Activated CD8-positive, alpha-beta T cell treated with anti-CD3 and anti-CD28 coated beads for 36 hours (primary cell): ENCODE measurements at regions not wholly inside any gene's neighbourhood (a gene's known extent, or its start where the extent isn't known, plus 50 kb on each side); places are given as distances from the start of the nearest gene placed in this dataset.

Experiments
- ATAC-seq: fragments of 200-7000 bp; cut with Tn5 transposase; one replicate; pipeline ENCODE4 v1.10.0; 2021; ENCODE audit warnings: mild to moderate bottlenecking, moderate library complexity
- CTCF ChIA-PET: fragments of 350-600 bp; sonication (Branson Sonifier 250); formaldehyde crosslinking; loops from one replicate; lab custom pipeline; 2021; ENCODE audit warnings: antibody characterized with exemption; lab: Charles Lee
- POLR2A ChIA-PET: fragments of 350-600 bp; sonication (Branson Sonifier 250); formaldehyde crosslinking; loops from one replicate; lab custom pipeline; 2021; ENCODE audit warnings: antibody characterized with exemption; lab: Charles Lee
- DNase-seq: peaks from one replicate; pipeline ENCODE4 v3.0.0-alpha.2; 2020
- H3K27ac Mint-ChIP-seq: one replicate; pipeline ENCODE4 v1.8.0; 2021; ENCODE audit warnings: mild to moderate bottlenecking, mixed read lengths
- H3K27me3 Mint-ChIP-seq: one replicate; pipeline ENCODE4 v1.8.0; 2021; ENCODE audit warnings: mixed read lengths
- H3K36me3 Mint-ChIP-seq: one replicate; pipeline ENCODE4 v1.8.0; 2021; ENCODE audit warnings: low read depth, mixed read lengths
- H3K4me1 Mint-ChIP-seq: one replicate; pipeline ENCODE4 v1.8.0; 2021; ENCODE audit warnings: low read depth, mixed read lengths
- H3K4me3 Mint-ChIP-seq: one replicate; pipeline ENCODE4 v1.8.0; 2021; ENCODE audit warnings: mild to moderate bottlenecking, moderate library complexity, mixed read lengths
- H3K9me3 Mint-ChIP-seq: one replicate; pipeline ENCODE4 v1.8.0; 2021; ENCODE audit warnings: mixed read lengths
- CTCF ChIP-seq: fragments of 200-600 bp; IDR thresholded peaks from one replicate; pipeline ENCODE4 v1.8.0; 2022; ENCODE audit warnings: antibody characterized with exemption, mild to moderate bottlenecking
- intact Hi-C: fragments of 100-400 bp; cut with micrococcal nuclease; formaldehyde crosslinking; loops from one replicate; pipeline ENCODE4 v1.10.0; 2022

GRCh38 chr2:146147448-146148012 lies 1627.6 kb upstream of the ZEB2 start:
- DNase-seq (no peak), ATAC-seq (no peak)
- H3K27ac Mint-ChIP-seq: no peak overlapping the region
- TF ChIP-seq CTCF: no peak
- intact Hi-C loops: no loop called here
- peaks cover 1% of the 10 kb centered on the region for H3K9me3 Mint-ChIP-seq
- H3K36me3 Mint-ChIP-seq: no peaks in the 10 kb centered on the region
- no peaks in the 10 kb centered on the region for H3K4me1 Mint-ChIP-seq
- H3K27me3 Mint-ChIP-seq: no peaks in the 10 kb centered on the region
- ChIA-PET CTCF (no interaction called here), POLR2A (no interaction called here)
- no peak overlapping the region for H3K4me3 Mint-ChIP-seq

DNA sequence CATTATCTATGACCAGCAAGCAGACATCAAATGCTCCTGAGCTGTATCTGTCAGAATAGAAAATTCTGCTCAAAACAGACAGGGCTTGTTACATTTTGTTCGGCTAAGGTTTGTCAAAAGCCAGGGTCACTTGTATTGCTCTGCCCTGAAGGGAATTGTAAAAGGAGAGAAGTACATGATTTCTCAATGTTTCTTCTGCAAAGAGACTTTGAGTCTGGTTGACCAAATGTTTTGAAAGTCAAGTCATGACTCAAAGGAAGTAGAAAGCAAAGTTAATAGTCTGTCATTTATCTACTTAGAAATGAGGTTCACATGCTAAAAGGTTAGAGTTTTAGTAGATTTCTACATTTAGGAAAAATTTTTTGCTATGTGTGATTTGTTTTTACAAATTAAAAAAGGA lies 1624.1 kb upstream of the ZEB2 start:
- ATAC-seq: no peak
- H3K9me3 Mint-ChIP-seq: peaks cover 1% of the 10 kb centered on the region
- DNase-seq: no peak
- no peak for TF ChIP-seq CTCF
- no peak overlapping the region for H3K27ac Mint-ChIP-seq
- H3K4me3 Mint-ChIP-seq: no peak overlapping the region
- intact Hi-C loops: no loop called here
- ChIA-PET CTCF (no interaction called here), POLR2A (no interaction called here)
- H3K36me3 Mint-ChIP-seq: no peaks in the 10 kb centered on the region
- H3K4me1 Mint-ChIP-seq: no peaks in the 10 kb centered on the region
- H3K27me3 Mint-ChIP-seq: no peaks in the 10 kb centered on the region

DNA sequence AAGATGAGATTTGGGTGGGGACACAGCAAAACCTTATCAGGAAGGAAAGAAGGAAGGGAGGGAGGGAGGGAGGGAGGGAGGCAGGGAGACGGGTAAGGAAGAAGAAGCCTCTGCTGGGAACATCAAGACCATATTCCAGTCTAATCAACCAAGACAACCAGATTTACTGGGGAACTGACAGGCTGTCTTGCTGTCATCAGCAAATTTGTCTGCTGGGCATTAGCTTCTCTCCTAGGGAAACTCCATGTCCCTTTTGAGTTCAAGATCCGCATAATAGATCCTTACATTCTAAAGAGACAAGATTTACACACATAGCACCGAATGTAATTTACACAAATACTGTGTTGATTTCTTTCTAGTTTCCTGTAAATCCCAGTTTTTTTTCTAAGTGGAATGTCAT lies 1618.9 kb upstream of the ZEB2 start:
- DNase-seq (no peak), ATAC-seq (no peak)
- intact Hi-C loops: no loop called here
- Mint-ChIP-seq H3K4me1 (no peaks in the 10 kb centered on the region), H3K4me3 (no peak overlapping the region), H3K27me3 (no peaks in the 10 kb centered on the region), H3K36me3 (no peaks in the 10 kb centered on the region), H3K9me3 (peaks cover 2% of the 10 kb centered on the region), H3K27ac (no peak overlapping the region)
- ChIA-PET POLR2A (no interaction called here), CTCF (no interaction called here)
- no peak for TF ChIP-seq CTCF

DNA sequence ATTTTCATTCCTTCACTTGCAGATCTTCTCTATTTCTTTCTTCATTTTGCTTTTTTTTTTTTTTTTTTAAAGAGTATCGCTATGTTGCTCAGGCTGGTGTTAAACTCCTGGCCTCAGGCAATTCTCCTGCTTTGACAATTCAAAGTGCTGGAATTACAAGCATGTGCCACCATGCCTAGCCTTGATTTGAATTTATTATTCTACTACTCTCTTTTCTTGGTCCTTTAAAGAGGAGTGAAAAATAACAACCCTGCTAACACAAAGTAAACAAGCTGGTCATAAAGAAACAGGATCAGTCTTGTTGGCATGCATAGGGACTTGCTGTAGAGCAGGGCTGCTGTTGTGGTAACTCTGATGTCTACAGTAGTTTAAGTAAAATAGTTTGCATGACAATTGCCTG lies 1615.3 kb upstream of the ZEB2 start:
- no peak for DNase-seq
- no peak for TF ChIP-seq CTCF
- Mint-ChIP-seq H3K4me1 (no peaks in the 10 kb centered on the region), H3K4me3 (no peak overlapping the region), H3K27me3 (no peaks in the 10 kb centered on the region), H3K36me3 (no peaks in the 10 kb centered on the region), H3K27ac (no peak overlapping the region), H3K9me3 (peaks cover 7% of the 10 kb centered on the region)
- intact Hi-C loops: no loop called here
- CTCF ChIA-PET: no interaction called here
- POLR2A ChIA-PET: no interaction called here
- ATAC-seq: no peak

DNA sequence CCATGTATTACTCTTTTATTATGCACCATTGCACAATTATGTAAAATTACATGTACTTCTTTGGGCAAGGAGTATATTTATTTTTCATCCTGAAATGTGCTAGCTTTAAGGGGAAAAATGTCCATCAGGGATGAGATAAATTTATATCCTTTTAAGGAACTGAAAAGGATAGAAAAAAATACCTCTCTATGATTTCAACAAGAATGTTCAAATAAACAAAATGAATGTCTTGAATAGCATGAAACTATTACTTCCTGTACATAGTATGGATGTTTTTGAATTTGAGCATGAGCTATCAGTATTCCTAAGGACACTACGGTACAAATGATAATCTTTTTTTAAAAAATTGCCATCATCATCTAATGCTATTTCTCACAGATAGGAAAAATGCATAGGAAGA lies 1611.9 kb upstream of the ZEB2 start:
- intact Hi-C loops: no loop called here

More for the DNA sequence above, 1611.9 kb upstream of the ZEB2 start:
- Mint-ChIP-seq H3K27me3 (no peaks in the 10 kb centered on the region), H3K4me1 (no peaks in the 10 kb centered on the region), H3K27ac (no peak overlapping the region), H3K4me3 (no peak overlapping the region), H3K36me3 (no peaks in the 10 kb centered on the region), H3K9me3 (peaks cover 6% of the 10 kb centered on the region)
- DNase-seq (no peak), ATAC-seq (no peak)
- POLR2A ChIA-PET: no interaction called here
- CTCF ChIA-PET: no interaction called here
- no peak for TF ChIP-seq CTCF
